ENCODE measurements at regions not wholly inside any gene's neighbourhood (a gene's known extent, or its start where the extent isn't known, plus 50 kb on each side); places are given as distances from the start of the nearest gene placed in this dataset.
"Not testable (repeated sequence)": the region's sequence is repeated elsewhere in the genome, so short reads cannot be mapped to it uniquely, and the experiment has no call there.

GRCh38 chr10:11680496-11680895, 61.7 kb upstream of the ECHDC3 start:
- peaks cover 0 to 3% (median 0%) of the 10 kb centered on the region in 9 donors for H3K9me3 Mint-ChIP-seq
- peak overlapping the region in 1 of 10 donors; percentile 69 for H3K27ac Mint-ChIP-seq
- no peak for ATAC-seq
- no peaks in the 10 kb centered on the region for H3K36me3 Mint-ChIP-seq
- H3K27me3 Mint-ChIP-seq = peaks cover 0 to under 1% (median 0%) of the 10 kb centered on the region in 5 donors
- no peak for DNase-seq
- peaks cover 34 to 81% (median 49%) of the 10 kb centered on the region in 4 donors for H3K4me1 Mint-ChIP-seq
- POLR2A ChIA-PET = interaction anchor here (0.6 to 1.1 kb wide), 2 partner anchors 29 to 39 kb away, joined by 3 read pairs; no protein-coding TSS in a partner anchor
- H3K4me3 Mint-ChIP-seq = no peak overlapping the region

DNA sequence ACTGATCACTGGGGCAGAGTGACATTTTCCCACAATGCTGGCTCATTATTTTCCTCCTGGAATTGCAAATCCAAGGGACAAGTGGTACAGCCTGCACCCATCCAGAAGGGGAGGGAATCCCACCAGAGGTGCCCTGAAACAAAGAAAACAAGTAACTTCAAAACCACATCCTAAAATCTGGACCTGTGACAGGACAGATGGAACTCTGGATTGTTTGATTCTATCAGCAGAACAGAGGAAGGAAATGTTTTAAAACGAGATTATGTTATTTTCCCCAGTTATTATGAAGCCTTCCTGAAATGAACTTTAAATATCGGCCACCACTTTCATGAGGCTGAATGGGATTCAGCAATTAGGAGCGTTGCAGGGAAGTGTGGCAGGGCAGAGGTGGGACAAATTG, 62.2 kb upstream of the ECHDC3 start:
- peak overlapping the region in 6 of 10 donors; percentile 10 to 69 (median 32) for H3K27ac Mint-ChIP-seq

DNA sequence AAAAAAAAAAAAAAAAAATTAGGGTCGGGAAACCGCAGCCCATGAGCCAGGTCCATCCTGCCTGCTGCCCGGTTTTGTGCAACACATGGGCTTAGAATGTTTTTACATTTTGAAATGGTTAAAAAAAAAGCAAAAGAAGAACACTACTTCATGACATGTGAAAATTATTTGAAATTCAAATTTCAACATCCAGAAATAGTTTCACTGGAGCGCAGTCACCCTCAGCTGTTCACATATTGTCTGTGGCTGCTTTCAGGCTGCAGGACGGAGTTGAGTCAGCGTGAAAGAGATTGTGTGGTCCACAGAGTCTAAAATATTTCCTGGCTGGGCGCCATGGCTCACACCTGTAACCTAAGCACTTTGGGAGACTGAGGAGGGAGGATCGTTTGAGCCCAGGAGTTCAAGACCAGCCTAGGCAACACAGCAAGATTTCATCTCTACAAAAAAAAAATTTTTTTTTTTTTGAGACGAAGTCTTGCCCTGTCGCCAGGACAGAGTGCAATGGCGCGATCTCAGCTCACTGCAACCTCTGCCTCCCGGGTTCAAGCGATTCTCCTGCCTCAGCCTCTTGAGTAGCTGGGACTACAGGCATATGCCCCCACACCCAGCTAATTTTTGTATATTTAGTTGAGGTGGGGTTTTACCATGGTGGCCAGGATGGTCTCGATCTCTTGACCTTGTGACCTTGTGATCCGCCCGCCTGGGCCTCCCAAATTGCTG, 63.9 kb upstream of the ECHDC3 start:
- Mint-ChIP-seq H3K27me3 (peaks cover 0 to 2% (median 0%) of the 10 kb centered on the region in 5 donors), H3K4me3 (no peak overlapping the region), H3K36me3 (no peaks in the 10 kb centered on the region), H3K9me3 (peaks cover 0 to 9% (median 0%) of the 10 kb centered on the region in 9 donors), H3K4me1 (peaks cover 21 to 77% (median 37%) of the 10 kb centered on the region in 4 donors), H3K27ac (no peak overlapping the region)
- POLR2A ChIA-PET = interaction anchor here (0.7 kb wide), 1 partner anchor 130 kb away, joined by 4 read pairs; no protein-coding TSS in a partner anchor
- ATAC-seq (peak; percentile 27 to 39), DNase-seq (no peak)

More for the DNA sequence above, 62.2 kb upstream of the ECHDC3 start:
- POLR2A ChIA-PET = interaction anchor here (1.1 kb wide), 1 partner anchor 30 kb away, joined by 3 read pairs; no protein-coding TSS in a partner anchor
- peaks cover 0 to 2% (median 0%) of the 10 kb centered on the region in 5 donors for H3K27me3 Mint-ChIP-seq
- H3K9me3 Mint-ChIP-seq = peaks cover 0 to 9% (median 0%) of the 10 kb centered on the region in 9 donors
- H3K4me1 Mint-ChIP-seq = peaks cover 31 to 80% (median 43%) of the 10 kb centered on the region in 4 donors
- H3K4me3 Mint-ChIP-seq = no peak overlapping the region
- DNase-seq (no peak), ATAC-seq (no peak)
- H3K36me3 Mint-ChIP-seq = no peaks in the 10 kb centered on the region

GRCh38 chr10:11677480-11677879, 64.7 kb upstream of the ECHDC3 start:
- H3K9me3 Mint-ChIP-seq = peaks cover 0 to 9% (median 0%) of the 10 kb centered on the region in 9 donors
- no peak for DNase-seq
- H3K36me3 Mint-ChIP-seq = no peaks in the 10 kb centered on the region
- POLR2A ChIA-PET = no interaction called here
- no peak overlapping the region for H3K4me3 Mint-ChIP-seq
- peaks cover 0 to 2% (median 0%) of the 10 kb centered on the region in 5 donors for H3K27me3 Mint-ChIP-seq
- H3K27ac Mint-ChIP-seq = peak overlapping the region in 1 of 10 donors; percentile 59
- peaks cover 20 to 77% (median 32%) of the 10 kb centered on the region in 4 donors for H3K4me1 Mint-ChIP-seq
- no peak for ATAC-seq

DNA sequence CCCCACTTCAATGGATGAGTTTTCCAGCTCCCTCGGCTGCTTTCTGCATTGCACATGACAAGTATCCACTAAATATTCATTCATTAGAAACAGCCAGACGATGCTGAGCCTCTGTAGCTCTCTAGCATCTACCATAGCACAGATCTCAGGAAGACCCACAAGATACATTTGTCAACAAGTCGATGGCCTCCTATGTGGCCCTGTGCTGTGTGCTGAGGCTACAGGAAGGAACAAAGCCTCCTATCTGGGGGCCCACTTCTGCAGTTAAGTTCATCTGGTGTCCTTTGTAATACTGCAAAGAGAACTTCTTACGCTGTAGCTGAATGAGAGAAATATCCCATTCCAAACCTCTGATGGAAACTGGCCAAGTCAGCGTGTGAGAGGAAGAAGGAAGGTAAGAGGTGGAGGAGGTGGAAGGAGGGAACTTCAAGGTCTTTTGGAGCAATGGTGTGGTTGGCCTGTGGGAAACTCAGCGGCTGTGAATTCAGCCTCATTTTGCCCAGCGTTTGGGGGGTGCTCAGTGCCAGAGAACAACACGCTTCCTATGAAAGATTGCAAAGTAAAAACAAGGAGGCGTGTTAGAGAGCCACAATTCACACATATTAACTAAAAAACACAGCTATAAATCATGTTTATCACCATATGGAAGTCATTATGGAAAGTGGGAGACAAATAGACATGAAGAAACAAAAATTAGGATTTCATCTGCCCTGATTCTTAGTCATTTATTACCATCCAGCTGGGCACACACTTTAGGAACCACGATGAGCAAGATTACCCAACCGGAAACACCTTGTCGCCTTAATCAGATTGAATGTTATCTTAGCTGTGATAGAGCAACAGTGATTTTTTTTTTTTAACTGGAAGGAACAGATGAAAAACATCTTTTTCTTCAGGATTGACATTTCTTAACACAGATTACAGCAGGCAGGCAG, 62.2 kb upstream of the USP6NL start:
- Mint-ChIP-seq H3K27me3 (peaks cover 0 to 2% (median 0%) of the 10 kb centered on the region in 5 donors), H3K27ac (peak overlapping the region in 2 of 10 donors; percentile 11 to 33), H3K36me3 (no peaks in the 10 kb centered on the region), H3K4me1 (peaks cover 15 to 70% (median 25%) of the 10 kb centered on the region in 4 donors), H3K4me3 (peak overlapping the region in 6 of 10 donors; percentile 1 to 56 (median 16)), H3K9me3 (peaks cover 0 to 9% (median 0%) of the 10 kb centered on the region in 9 donors)
- ATAC-seq (no peak), DNase-seq (no peak)
- POLR2A ChIA-PET = interaction anchor here (0.7 kb wide), 1 partner anchor 11 kb away, joined by 3 read pairs; no protein-coding TSS in a partner anchor

- peaks cover 15 to 72% (median 24%) of the 10 kb centered on the region in 4 donors for H3K4me1 Mint-ChIP-seq
- ATAC-seq = no peak
- H3K27ac Mint-ChIP-seq = peak overlapping the region in 1 of 10 donors; percentile 33
- H3K36me3 Mint-ChIP-seq = no peaks in the 10 kb centered on the region
- H3K4me3 Mint-ChIP-seq = no peak overlapping the region
- no peak for DNase-seq
- peaks cover 0 to 2% (median 0%) of the 10 kb centered on the region in 5 donors for H3K27me3 Mint-ChIP-seq
- H3K9me3 Mint-ChIP-seq = peaks cover 0 to 9% (median 0%) of the 10 kb centered on the region in 9 donors
- POLR2A ChIA-PET = no interaction called here
Measured at GRCh38 chr10:11672836-11673235, 61.4 kb upstream of the USP6NL start.

DNA sequence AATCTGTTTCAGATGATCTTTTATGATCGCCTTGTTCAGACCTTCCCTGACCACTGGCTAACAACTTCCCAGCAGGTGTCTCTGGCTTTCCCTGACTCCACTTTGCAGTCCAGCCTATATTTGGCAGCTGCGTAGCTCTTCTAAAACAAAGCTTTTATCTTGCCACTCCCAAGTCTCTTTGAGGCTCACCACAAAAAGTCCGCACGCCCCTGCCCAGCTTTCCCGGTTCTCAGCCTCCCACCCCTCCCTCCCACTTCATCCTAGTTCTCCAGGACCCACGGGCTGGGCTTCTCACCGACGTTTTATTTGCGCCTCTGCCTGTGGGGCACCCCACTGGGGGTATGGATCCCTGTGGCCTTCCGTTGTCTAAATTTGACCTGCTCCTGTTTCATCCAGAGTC, 58.9 kb upstream of the USP6NL start:
- POLR2A ChIA-PET = interaction anchor here (1.0 kb wide), 1 partner anchor 14 kb away, joined by 3 read pairs; no protein-coding TSS in a partner anchor

GRCh38 chr10:11668847-11669610, 57.6 kb upstream of the USP6NL start:
- peak overlapping the region in 1 of 10 donors; percentile 8 for H3K4me3 Mint-ChIP-seq
- peaks cover 2 to 6% (median 4%) of the 10 kb centered on the region in 3 donors for H3K36me3 Mint-ChIP-seq
- H3K4me1 Mint-ChIP-seq = peaks cover 11 to 72% (median 25%) of the 10 kb centered on the region in 4 donors
- peaks cover 0 to 14% (median 4%) of the 10 kb centered on the region in 9 donors for H3K9me3 Mint-ChIP-seq
- POLR2A ChIA-PET = no interaction called here
- no peaks in the 10 kb centered on the region for H3K27me3 Mint-ChIP-seq
- ATAC-seq (no peak), DNase-seq (no peak)
- peak overlapping the region in 4 of 10 donors; percentile 20 to 82 (median 52) for H3K27ac Mint-ChIP-seq

More for the DNA sequence above, 58.9 kb upstream of the USP6NL start:
- peaks cover 0 to under 1% (median 0%) of the 10 kb centered on the region in 5 donors for H3K27me3 Mint-ChIP-seq
- peaks cover 2 to 6% (median 4%) of the 10 kb centered on the region in 3 donors for H3K36me3 Mint-ChIP-seq
- H3K4me3 Mint-ChIP-seq = no peak overlapping the region
- ATAC-seq (no peak), DNase-seq (no peak)
- H3K9me3 Mint-ChIP-seq = peaks cover 0 to 14% (median 4%) of the 10 kb centered on the region in 9 donors
- peaks cover 12 to 72% (median 24%) of the 10 kb centered on the region in 4 donors for H3K4me1 Mint-ChIP-seq
- H3K27ac Mint-ChIP-seq = peak overlapping the region in 1 of 10 donors; percentile 9

DNA sequence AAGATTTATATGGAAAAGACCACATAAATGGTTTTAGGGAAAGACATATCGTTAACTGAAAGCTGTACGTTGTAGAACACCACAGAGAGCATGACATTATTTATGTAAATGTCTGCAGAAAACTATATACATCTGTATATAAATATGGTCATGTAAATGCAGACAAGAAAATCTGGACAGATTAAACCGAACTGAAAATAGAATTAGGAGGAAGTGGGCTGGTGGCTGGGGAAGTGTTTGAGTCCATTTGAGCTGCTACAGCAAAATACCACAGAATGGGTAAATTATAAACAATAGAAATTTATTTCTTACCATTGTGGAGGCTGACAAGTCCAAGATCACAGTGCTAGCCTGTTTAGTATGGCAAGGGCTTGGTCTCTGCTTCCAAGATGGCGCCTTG, 56.3 kb upstream of the USP6NL start:
- POLR2A ChIA-PET = no interaction called here
- Mint-ChIP-seq H3K27me3 (no peaks in the 10 kb centered on the region), H3K27ac (no peak overlapping the region), H3K4me1 (peaks cover 9 to 70% (median 23%) of the 10 kb centered on the region in 4 donors), H3K4me3 (no peak overlapping the region), H3K9me3 (peaks cover 0 to 14% (median 4%) of the 10 kb centered on the region in 9 donors), H3K36me3 (peaks cover 2 to 6% (median 4%) of the 10 kb centered on the region in 3 donors)
- no peak for ATAC-seq
- DNase-seq = no peak

DNA sequence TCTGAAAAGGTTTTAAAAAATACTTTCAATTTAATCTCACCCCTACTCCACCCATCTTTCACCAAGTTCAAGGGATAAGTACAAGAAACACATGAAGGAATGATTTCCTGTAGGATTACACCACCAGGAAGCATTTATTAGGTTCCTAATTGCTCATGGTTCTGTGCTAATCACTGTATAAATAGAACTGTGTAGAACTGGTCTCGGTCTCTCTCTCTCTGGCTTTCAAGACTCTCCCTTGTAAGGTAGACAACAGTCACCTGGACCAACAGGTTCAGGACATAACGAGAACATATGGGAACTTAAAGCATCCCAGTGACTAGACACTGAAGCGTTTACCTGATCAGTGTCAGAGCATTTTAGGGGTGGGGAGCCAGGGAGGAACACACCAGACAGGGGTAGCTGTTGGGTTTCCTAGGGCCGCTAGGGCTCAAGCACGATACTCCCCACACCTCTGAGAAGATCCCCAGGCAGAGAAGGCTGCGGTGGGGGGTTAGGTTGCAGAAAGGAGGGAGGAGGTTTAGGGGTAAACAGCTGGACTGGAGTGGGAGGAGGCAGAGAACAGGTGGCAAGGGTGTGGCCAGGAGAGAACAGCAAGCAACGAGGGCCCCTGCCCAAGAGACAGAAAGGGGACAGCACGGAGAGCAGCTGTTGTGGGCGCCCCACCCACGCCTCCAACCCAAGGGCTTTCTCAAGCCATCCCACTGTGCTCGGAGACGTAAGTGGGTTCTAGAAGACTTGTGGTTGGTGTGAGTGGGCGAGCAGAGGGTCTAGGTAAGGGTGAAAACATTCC, 52.5 kb upstream of the USP6NL start:
- Mint-ChIP-seq H3K4me3 (peak overlapping the region in 1 of 10 donors; percentile 16), H3K36me3 (peaks cover 2 to 6% (median 4%) of the 10 kb centered on the region in 3 donors), H3K27me3 (no peaks in the 10 kb centered on the region), H3K9me3 (peaks cover 0 to 14% (median 4%) of the 10 kb centered on the region in 9 donors), H3K4me1 (peaks cover 21 to 72% (median 33%) of the 10 kb centered on the region in 4 donors), H3K27ac (peak overlapping the region in 7 of 10 donors; percentile 24 to 85 (median 58))
- DNase-seq (no peak), ATAC-seq (no peak)
- POLR2A ChIA-PET = no interaction called here

DNA sequence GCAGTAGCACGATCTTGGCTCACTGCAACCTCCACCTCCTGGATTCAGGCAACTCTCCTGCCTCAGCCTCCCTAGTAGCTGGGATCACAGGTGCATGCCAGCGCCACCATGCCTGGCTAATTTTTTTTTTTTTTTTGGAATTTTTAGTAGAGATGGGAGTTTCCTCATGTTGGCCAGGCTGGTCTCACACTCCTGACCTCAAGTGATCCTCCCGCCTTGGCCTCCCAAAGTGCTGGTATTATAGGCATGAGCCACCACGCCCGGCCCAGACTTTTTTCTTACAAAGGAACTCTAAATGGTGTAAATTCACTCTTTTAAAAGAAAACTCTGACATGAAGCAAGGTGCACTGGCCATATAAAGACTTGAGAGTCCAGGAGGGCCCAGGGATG, 51.7 kb upstream of the USP6NL start:
- Mint-ChIP-seq H3K4me1 (peaks cover 21 to 65% (median 33%) of the 10 kb centered on the region in 4 donors), H3K9me3 (peaks cover 0 to 14% (median 4%) of the 10 kb centered on the region in 9 donors), H3K4me3 (peak overlapping the region in 1 of 10 donors; percentile 49), H3K27ac (peak overlapping the region in 5 of 10 donors; percentile 85 to 89 (median 87))
- not testable (repeated sequence) for DNase-seq, ATAC-seq, H3K27me3 Mint-ChIP-seq, H3K36me3 Mint-ChIP-seq
- POLR2A ChIA-PET = interaction anchor here (0.6 to 2.5 kb wide), 4 partner anchors 10 to 51 kb away, joined by 3 to 15 read pairs (median 5); no protein-coding TSS in a partner anchor
